CD4-positive, CD25-positive, alpha-beta regulatory T cell (primary cell): ENCODE measurements at regions not wholly inside any gene's neighbourhood (a gene's known extent, or its start where the extent isn't known, plus 50 kb on each side); places are given as distances from the start of the nearest gene placed in this dataset.

Experiments used
- ATAC-seq, 2 donors: fragments of 150-1000 bp; cut with Tn5 transposase; one replicate each; pipeline ENCODE4 v1.10.0; 2021; ENCODE audit warnings: low read depth in 2 of 2, moderate number of reproducible peaks in 2 of 2, moderate library complexity in 1 of 2
- DNase-seq, 3 donors: peaks; one replicate each; pipeline versions ENCODE4 v3.0.0 to v3.0.0-alpha.2; 2012 to 2022; ENCODE audit warnings: mixed read lengths in 1 of 3
- H3K27ac ChIP-seq: one replicate; pipeline ENCODE4 v1.7.0; 2013; ENCODE audit warnings: mild to moderate bottlenecking, low read length; ENCODE audit not compliant: insufficient read depth, poor library complexity, severe bottlenecking
- H3K27me3 ChIP-seq: one replicate; pipeline ENCODE4 v1.7.0; 2013; ENCODE audit warnings: low read length; ENCODE audit not compliant: control insufficient read depth, insufficient read depth
- H3K36me3 ChIP-seq: one replicate; pipeline ENCODE4 v1.7.0; 2013; ENCODE audit warnings: mild to moderate bottlenecking, low read length, moderate library complexity; ENCODE audit not compliant: control insufficient read depth, insufficient read depth
- H3K4me1 ChIP-seq: 2 replicates; pipeline ENCODE4 v1.7.0; 2013; ENCODE audit warnings: mild to moderate bottlenecking, low read length; ENCODE audit not compliant: insufficient read depth, control insufficient read depth, poor library complexity, severe bottlenecking
- H3K4me3 ChIP-seq: one replicate; pipeline ENCODE4 v1.7.0; 2013; ENCODE audit warnings: low read depth, mild to moderate bottlenecking, low read length, moderate library complexity
- H3K9me3 ChIP-seq, 2 experiments: 1 replicate in 1 of 2; 2 replicates in 1 of 2; pipeline ENCODE4 v1.7.0; 2013; ENCODE audit warnings: low read length in 2 of 2, mild to moderate bottlenecking in 1 of 2, moderate library complexity in 1 of 2; ENCODE audit not compliant: control insufficient read depth in 2 of 2
- H3K27ac Mint-ChIP-seq, 3 donors: one replicate each; pipeline ENCODE4 v1.8.0; 2020 to 2022; ENCODE audit warnings: mild to moderate bottlenecking in 3 of 3, mixed read lengths in 3 of 3, moderate library complexity in 2 of 3
- H3K27me3 Mint-ChIP-seq: one replicate; pipeline ENCODE4 v1.8.0; 2022; ENCODE audit warnings: mild to moderate bottlenecking, mixed read lengths
- H3K36me3 Mint-ChIP-seq: one replicate; pipeline ENCODE4 v1.8.0; 2020; ENCODE audit warnings: mixed read lengths
- H3K4me1 Mint-ChIP-seq, 4 donors: one replicate each; pipeline ENCODE4 v1.8.0; 2020 to 2022; ENCODE audit warnings: mixed read lengths in 4 of 4, mild to moderate bottlenecking in 1 of 4
- H3K4me3 Mint-ChIP-seq, 4 donors: one replicate each; pipeline ENCODE4 v1.8.0; 2020 to 2022; ENCODE audit warnings: mild to moderate bottlenecking in 4 of 4, mixed read lengths in 4 of 4, moderate library complexity in 3 of 4
- H3K9me3 Mint-ChIP-seq, 7 donors: one replicate each; pipeline ENCODE4 v1.8.0; 2020 to 2022; ENCODE audit warnings: mixed read lengths in 7 of 7, mild to moderate bottlenecking in 3 of 7, moderate library complexity in 2 of 7

GRCh38 chr13:29713839-29714238 is 118.4 kb upstream of the SLC7A1 start:
- Mint-ChIP-seq H3K36me3 (no peaks in the 10 kb centered on the region), H3K27me3 (peaks cover 35% of the 10 kb centered on the region)
- peak in 1 of 3 donors; percentile 28 for DNase-seq

GRCh38 chr13:29711776-29712175 is 116.3 kb upstream of the SLC7A1 start:
- Histone ChIP-seq H3K9me3 (peaks cover 3 to 8% of the 10 kb centered on the region in 2 experiments), H3K27ac (no peak overlapping the region), H3K27me3 (peaks cover 3% of the 10 kb centered on the region), H3K4me3 (no peak overlapping the region), H3K4me1 (no peaks in the 10 kb centered on the region), H3K36me3 (no peaks in the 10 kb centered on the region)
- H3K9me3 Mint-ChIP-seq: peaks cover 0 to 3% (median 0%) of the 10 kb centered on the region in 7 donors
- H3K4me3 Mint-ChIP-seq: no peak overlapping the region
- no peaks in the 10 kb centered on the region for H3K36me3 Mint-ChIP-seq
- DNase-seq: no peak
- ATAC-seq: no peak
- peaks cover 31% of the 10 kb centered on the region for H3K27me3 Mint-ChIP-seq
- no peak overlapping the region for H3K27ac Mint-ChIP-seq
- H3K4me1 Mint-ChIP-seq: no peaks in the 10 kb centered on the region

More at GRCh38 chr13:29713839-29714238, 118.4 kb upstream of the SLC7A1 start:
- Histone ChIP-seq H3K9me3 (peaks cover 3 to 8% of the 10 kb centered on the region in 2 experiments), H3K27me3 (peaks cover 3% of the 10 kb centered on the region), H3K36me3 (no peaks in the 10 kb centered on the region), H3K4me1 (no peaks in the 10 kb centered on the region), H3K27ac (no peak overlapping the region), H3K4me3 (no peak overlapping the region)
- H3K4me3 Mint-ChIP-seq: no peak overlapping the region
- H3K4me1 Mint-ChIP-seq: no peaks in the 10 kb centered on the region
- H3K9me3 Mint-ChIP-seq: peaks cover 0 to 3% (median 0%) of the 10 kb centered on the region in 7 donors
- no peak overlapping the region for H3K27ac Mint-ChIP-seq
- no peak for ATAC-seq

- ATAC-seq: no peak
- no peaks in the 10 kb centered on the region for H3K36me3 ChIP-seq
- no peak overlapping the region for H3K27ac Mint-ChIP-seq
Measured at GRCh38 chr13:29710511-29710910, 115.0 kb upstream of the SLC7A1 start.

GRCh38 chr13:29709407-29710069 is 114.0 kb upstream of the SLC7A1 start:
- no peak overlapping the region for H3K27ac ChIP-seq
- no peaks in the 10 kb centered on the region for H3K9me3 Mint-ChIP-seq

More at GRCh38 chr13:29710511-29710910, 115.0 kb upstream of the SLC7A1 start:
- Mint-ChIP-seq H3K27me3 (peaks cover 31% of the 10 kb centered on the region), H3K36me3 (no peaks in the 10 kb centered on the region), H3K4me3 (no peak overlapping the region), H3K4me1 (no peaks in the 10 kb centered on the region), H3K9me3 (no peaks in the 10 kb centered on the region)
- Histone ChIP-seq H3K4me3 (no peak overlapping the region), H3K27me3 (peaks cover 3% of the 10 kb centered on the region), H3K9me3 (peaks cover 3 to 8% of the 10 kb centered on the region in 2 experiments), H3K4me1 (no peaks in the 10 kb centered on the region), H3K27ac (no peak overlapping the region)
- DNase-seq: no peak

GRCh38 chr13:29707876-29708543 is 112.5 kb upstream of the SLC7A1 start:
- H3K27me3 Mint-ChIP-seq: peaks cover 39% of the 10 kb centered on the region
- H3K4me1 Mint-ChIP-seq: no peaks in the 10 kb centered on the region
- no peak overlapping the region for H3K4me3 ChIP-seq
- H3K9me3 Mint-ChIP-seq: no peaks in the 10 kb centered on the region
- no peaks in the 10 kb centered on the region for H3K27me3 ChIP-seq
- no peaks in the 10 kb centered on the region for H3K4me1 ChIP-seq
- ATAC-seq (peak in 1 of 2 donors; percentile 72), DNase-seq (peak in 2 of 3 donors; percentile 40 to 50)
- no peak overlapping the region for H3K27ac ChIP-seq
- H3K9me3 ChIP-seq: no peaks in the 10 kb centered on the region
- no peak overlapping the region for H3K4me3 Mint-ChIP-seq
- H3K36me3 Mint-ChIP-seq: no peaks in the 10 kb centered on the region
- H3K27ac Mint-ChIP-seq: no peak overlapping the region
- no peaks in the 10 kb centered on the region for H3K36me3 ChIP-seq

More at GRCh38 chr13:29709407-29710069, 114.0 kb upstream of the SLC7A1 start:
- H3K36me3 Mint-ChIP-seq: no peaks in the 10 kb centered on the region
- no peak for DNase-seq
- H3K27me3 Mint-ChIP-seq: peaks cover 39% of the 10 kb centered on the region
- H3K4me3 ChIP-seq: no peak overlapping the region
- peaks cover 3% of the 10 kb centered on the region for H3K27me3 ChIP-seq
- ATAC-seq: no peak
- no peaks in the 10 kb centered on the region for H3K36me3 ChIP-seq
- H3K4me1 ChIP-seq: no peaks in the 10 kb centered on the region
- H3K4me3 Mint-ChIP-seq: no peak overlapping the region
- H3K9me3 ChIP-seq: peaks cover 3 to 8% of the 10 kb centered on the region in 2 experiments
- no peak overlapping the region for H3K27ac Mint-ChIP-seq
- no peaks in the 10 kb centered on the region for H3K4me1 Mint-ChIP-seq

GRCh38 chr13:29706923-29707322 is 111.4 kb upstream of the SLC7A1 start:
- Histone ChIP-seq H3K27me3 (peaks cover 4% of the 10 kb centered on the region), H3K4me1 (no peaks in the 10 kb centered on the region), H3K9me3 (no peaks in the 10 kb centered on the region), H3K4me3 (no peak overlapping the region), H3K27ac (no peak overlapping the region), H3K36me3 (no peaks in the 10 kb centered on the region)
- no peak overlapping the region for H3K4me3 Mint-ChIP-seq
- H3K4me1 Mint-ChIP-seq: no peaks in the 10 kb centered on the region
- H3K9me3 Mint-ChIP-seq: no peaks in the 10 kb centered on the region
- H3K36me3 Mint-ChIP-seq: no peaks in the 10 kb centered on the region
- DNase-seq (no peak), ATAC-seq (no peak)
- H3K27ac Mint-ChIP-seq: no peak overlapping the region
- H3K27me3 Mint-ChIP-seq: peaks cover 37% of the 10 kb centered on the region

- Histone ChIP-seq H3K27me3 (peaks cover 8% of the 10 kb centered on the region), H3K4me1 (no peaks in the 10 kb centered on the region), H3K4me3 (no peak overlapping the region), H3K9me3 (no peaks in the 10 kb centered on the region), H3K27ac (no peak overlapping the region), H3K36me3 (no peaks in the 10 kb centered on the region)
- DNase-seq (no peak), ATAC-seq (no peak)
- H3K9me3 Mint-ChIP-seq: no peaks in the 10 kb centered on the region
- no peak overlapping the region for H3K4me3 Mint-ChIP-seq
- H3K36me3 Mint-ChIP-seq: no peaks in the 10 kb centered on the region
- H3K4me1 Mint-ChIP-seq: no peaks in the 10 kb centered on the region
- peaks cover 30% of the 10 kb centered on the region for H3K27me3 Mint-ChIP-seq
- no peak overlapping the region for H3K27ac Mint-ChIP-seq
Measured at GRCh38 chr13:29704648-29705047, 109.2 kb upstream of the SLC7A1 start.
